ENCODE measurements at regions not wholly inside any gene's neighbourhood (a gene's known extent, or its start where the extent isn't known, plus 50 kb on each side); places are given as distances from the start of the nearest gene placed in this dataset.
"Not testable (repeated sequence)": the region's sequence is repeated elsewhere in the genome, so short reads cannot be mapped to it uniquely, and the experiment has no call there.

DNA sequence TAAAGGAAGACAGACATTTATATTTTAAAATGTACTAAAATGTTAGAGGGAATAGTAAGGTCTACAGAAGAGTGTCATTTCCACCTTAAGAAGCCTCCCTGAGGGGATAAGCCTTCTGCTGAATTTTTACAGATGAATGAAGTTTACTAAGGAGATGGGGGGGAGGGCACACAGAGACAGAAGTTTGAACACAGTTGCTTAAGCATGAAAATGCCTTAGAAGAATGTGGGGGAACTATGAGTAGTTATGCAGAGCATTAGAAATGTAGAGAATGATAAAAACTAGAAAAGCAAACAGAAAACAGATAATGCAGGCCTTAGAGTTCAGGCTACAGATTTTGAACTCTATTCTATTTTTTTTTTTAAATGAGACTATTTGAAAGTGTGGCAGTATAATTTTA lies 232.2 kb upstream of the VLDLR start:
- H3K36me3 ChIP-seq: no peaks in the 10 kb centered on the region
- H3K27me3 ChIP-seq: no peaks in the 10 kb centered on the region
- in situ Hi-C loops (cut with MboI; ENCODE audit: low pct_ligation_motif_present in 1 of 4, low pct_unique_long_range_greater_than_20kb in 1 of 4, low sequenced_read_pairs in 3 of 4) (loop anchor here in 1 of 4 donors (10.0 kb wide), 1 partner anchor 65 kb away; no protein-coding TSS in a partner anchor), intact Hi-C loops (cut with DNase I; ENCODE audit: low total_unique reads) (no loop called here)
- no peak for DNase-seq
- no peaks in the 10 kb centered on the region for H3K9me3 ChIP-seq
- TF ChIP-seq POLR2A (IDR thresholded peaks at IDR 0.05) (no peak), EP300 (IDR thresholded peaks at IDR 0.05; ENCODE audit: low read depth) (no peak), POLR2AphosphoS5 (IDR thresholded peaks at IDR 0.05) (no peak)
- TF ChIP-seq, protein P1, sequence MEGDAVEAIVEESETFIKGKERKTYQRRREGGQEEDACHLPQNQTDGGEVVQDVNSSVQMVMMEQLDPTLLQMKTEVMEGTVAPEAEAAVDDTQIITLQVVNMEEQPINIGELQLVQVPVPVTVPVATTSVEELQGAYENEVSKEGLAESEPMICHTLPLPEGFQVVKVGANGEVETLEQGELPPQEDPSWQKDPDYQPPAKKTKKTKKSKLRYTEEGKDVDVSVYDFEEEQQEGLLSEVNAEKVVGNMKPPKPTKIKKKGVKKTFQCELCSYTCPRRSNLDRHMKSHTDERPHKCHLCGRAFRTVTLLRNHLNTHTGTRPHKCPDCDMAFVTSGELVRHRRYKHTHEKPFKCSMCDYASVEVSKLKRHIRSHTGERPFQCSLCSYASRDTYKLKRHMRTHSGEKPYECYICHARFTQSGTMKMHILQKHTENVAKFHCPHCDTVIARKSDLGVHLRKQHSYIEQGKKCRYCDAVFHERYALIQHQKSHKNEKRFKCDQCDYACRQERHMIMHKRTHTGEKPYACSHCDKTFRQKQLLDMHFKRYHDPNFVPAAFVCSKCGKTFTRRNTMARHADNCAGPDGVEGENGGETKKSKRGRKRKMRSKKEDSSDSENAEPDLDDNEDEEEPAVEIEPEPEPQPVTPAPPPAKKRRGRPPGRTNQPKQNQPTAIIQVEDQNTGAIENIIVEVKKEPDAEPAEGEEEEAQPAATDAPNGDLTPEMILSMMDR (IDR thresholded peaks at IDR 0.05): no peak
- no peak overlapping the region for H3K4me3 ChIP-seq
- no peak overlapping the region for H3K27ac ChIP-seq
- H3K4me1 ChIP-seq: no peaks in the 10 kb centered on the region

DNA sequence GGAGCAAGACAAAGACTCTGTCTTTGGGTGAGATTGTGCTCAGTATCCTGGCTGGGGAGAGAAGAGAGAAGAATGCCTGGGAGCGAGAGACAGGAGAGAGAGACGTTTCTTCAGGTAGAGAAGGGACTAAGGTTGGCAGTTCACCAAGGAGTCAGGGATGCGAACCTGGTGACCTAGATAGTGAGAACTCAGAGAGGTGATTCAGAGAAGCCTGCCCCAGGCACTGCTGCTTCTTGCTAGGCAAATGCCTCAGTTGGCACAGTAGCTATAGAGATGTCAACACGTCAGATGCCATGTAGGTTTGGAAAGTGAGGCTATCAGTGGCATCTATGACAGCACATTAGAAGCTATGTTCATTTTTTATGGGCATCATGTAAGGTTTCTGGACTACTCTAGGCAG lies 231.6 kb upstream of the VLDLR start:
- no peak for DNase-seq
- in situ Hi-C loops (cut with MboI; ENCODE audit: low pct_ligation_motif_present in 1 of 4, low pct_unique_long_range_greater_than_20kb in 1 of 4, low sequenced_read_pairs in 3 of 4): no loop called here
- WGBS, 2 donors (ENCODE audit: low coverage in 1 of 2): 79 to 81% methylated on average over 4 of the region's 4 CpGs

DNA sequence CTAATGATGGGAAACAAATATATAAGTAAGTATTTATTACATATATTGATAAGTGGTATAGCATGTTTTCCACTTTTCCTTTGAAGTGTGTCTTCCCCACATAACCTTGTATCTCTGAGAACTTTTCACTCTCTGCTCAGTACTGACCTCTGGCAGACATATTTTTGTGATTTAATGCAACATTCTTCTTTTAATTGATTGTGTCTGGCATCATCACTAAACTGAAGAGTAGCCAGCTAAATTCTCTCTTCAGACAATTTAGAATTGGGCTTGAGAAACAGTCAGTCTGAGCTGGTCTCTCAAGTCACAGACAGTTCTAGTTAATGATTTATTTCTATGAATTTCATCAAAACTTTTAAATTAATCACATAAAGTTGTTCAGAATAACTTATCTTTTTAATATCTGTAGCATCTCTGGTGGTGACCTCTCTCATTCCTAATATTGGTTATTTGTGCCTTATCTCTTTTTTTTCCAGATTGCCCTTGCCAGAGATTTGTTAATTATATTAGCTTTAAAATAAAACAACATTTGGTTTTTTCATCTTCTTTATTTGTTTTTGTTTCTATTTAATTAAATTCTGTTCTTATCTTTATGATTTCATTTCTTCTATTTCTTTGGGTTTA lies 230.0 kb upstream of the VLDLR start:
- H3K27me3 ChIP-seq, H3K27ac ChIP-seq, DNase-seq: not testable (repeated sequence)

More for the DNA sequence above, 231.6 kb upstream of the VLDLR start:
- Histone ChIP-seq H3K4me1 (no peaks in the 10 kb centered on the region), H3K27me3 (no peaks in the 10 kb centered on the region), H3K36me3 (no peaks in the 10 kb centered on the region), H3K27ac (no peak overlapping the region), H3K4me3 (no peak overlapping the region), H3K9me3 (no peaks in the 10 kb centered on the region)
- TF ChIP-seq POLR2AphosphoS5 (IDR thresholded peaks at IDR 0.05) (no peak), EP300 (IDR thresholded peaks at IDR 0.05; ENCODE audit: low read depth) (no peak), POLR2A (IDR thresholded peaks at IDR 0.05) (no peak)
- TF ChIP-seq, protein P1 (IDR thresholded peaks at IDR 0.05): no peak
- intact Hi-C loops (cut with DNase I; ENCODE audit: low total_unique reads): no loop called here

DNA sequence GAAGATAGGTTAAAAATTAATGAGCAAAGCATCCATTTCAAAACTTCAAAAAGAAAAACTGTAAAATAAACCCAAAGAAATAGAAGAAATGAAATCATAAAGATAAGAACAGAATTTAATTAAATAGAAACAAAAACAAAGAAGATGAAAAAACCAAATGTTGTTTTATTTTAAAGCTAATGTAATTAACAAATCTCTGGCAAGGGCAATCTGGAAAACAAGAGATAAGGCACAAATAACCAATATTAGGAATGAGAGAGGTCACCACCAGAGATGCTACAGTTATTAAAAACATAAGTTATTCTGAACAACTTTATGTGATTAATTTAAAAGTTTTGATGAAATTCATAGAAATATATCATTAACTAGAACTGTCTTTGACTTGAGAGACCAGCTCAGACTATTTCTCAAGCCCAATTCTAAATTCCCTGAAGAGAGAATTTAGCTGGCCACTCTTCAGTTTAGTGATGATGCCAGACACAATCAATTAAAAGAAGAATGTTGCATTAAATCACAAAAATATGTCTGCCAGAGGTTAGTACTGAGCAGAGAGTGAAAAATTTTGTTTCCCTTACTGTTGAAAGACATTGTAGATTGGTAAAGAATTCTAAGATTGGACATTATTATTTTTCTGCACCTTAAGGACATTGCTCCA lies 227.4 kb upstream of the VLDLR start:
- H3K4me3 ChIP-seq; H3K4me1 ChIP-seq; H3K27ac ChIP-seq; H3K36me3 ChIP-seq; intact Hi-C loops (cut with DNase I; ENCODE audit: low total_unique reads); H3K9me3 ChIP-seq; in situ Hi-C loops (cut with MboI; ENCODE audit: low pct_ligation_motif_present in 1 of 4, low pct_unique_long_range_greater_than_20kb in 1 of 4, low sequenced_read_pairs in 3 of 4); H3K27me3 ChIP-seq; DNase-seq: not testable (repeated sequence)

More for the DNA sequence above, 230.0 kb upstream of the VLDLR start:
- H3K36me3 ChIP-seq; intact Hi-C loops (cut with DNase I; ENCODE audit: low total_unique reads); H3K9me3 ChIP-seq; in situ Hi-C loops (cut with MboI; ENCODE audit: low pct_ligation_motif_present in 1 of 4, low pct_unique_long_range_greater_than_20kb in 1 of 4, low sequenced_read_pairs in 3 of 4); H3K4me1 ChIP-seq; H3K4me3 ChIP-seq: not testable (repeated sequence)

DNA sequence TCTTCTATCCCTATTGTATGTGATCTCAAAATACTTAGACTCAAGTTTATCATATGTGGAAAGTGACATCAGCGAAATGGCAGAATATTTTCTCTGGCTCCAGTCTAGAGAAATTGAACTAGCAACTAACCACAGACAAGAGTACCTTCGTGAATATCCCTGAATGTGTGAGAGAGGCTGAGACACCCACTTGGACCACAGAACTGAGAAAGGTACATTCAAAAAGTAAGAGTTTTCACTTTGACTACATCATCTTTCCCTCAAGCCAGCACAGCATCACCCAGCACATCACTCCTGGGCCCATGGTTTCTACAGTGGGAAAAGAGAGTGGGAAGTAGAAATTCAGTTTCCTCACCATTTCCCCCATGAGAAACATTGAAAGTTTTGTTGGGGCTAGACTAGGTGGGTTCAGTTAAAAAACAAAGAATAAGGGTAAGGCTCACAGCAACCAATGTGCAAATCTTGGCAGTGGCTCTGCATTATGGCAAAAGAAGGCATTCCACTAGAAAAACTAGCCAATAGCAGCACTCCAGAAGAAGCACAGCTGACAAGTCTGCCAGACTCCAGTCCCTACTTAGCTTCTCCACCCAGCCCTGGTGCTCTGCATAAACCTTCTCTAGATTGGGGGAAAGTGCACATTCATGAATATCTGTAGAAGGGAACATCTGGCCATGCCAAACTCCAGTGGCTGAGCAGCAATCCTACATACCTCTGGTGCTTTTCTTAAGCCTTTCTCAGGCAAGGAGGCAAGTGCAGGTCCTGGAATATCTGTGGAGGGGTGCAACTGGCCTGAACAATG lies 225.6 kb upstream of the VLDLR start:
- no peaks in the 10 kb centered on the region for H3K27me3 ChIP-seq
- in situ Hi-C loops (cut with MboI; ENCODE audit: low pct_ligation_motif_present in 1 of 4, low pct_unique_long_range_greater_than_20kb in 1 of 4, low sequenced_read_pairs in 3 of 4) (no loop called here), intact Hi-C loops (cut with DNase I; ENCODE audit: low total_unique reads) (no loop called here)
- no peak for DNase-seq
- 79% methylated on average over 2 of the region's 2 CpGs; no CpG with 5 or more reads in 1 of the 2 donors for WGBS, 2 donors (ENCODE audit: low coverage in 1 of 2)
- no peak for TF ChIP-seq EP300 (IDR thresholded peaks at IDR 0.05; ENCODE audit: low read depth)
- TF ChIP-seq, protein P1 (IDR thresholded peaks at IDR 0.05): no peak
- TF ChIP-seq POLR2A (IDR thresholded peaks at IDR 0.05): no peak
- TF ChIP-seq POLR2AphosphoS5 (IDR thresholded peaks at IDR 0.05): no peak
- H3K4me1 ChIP-seq: no peaks in the 10 kb centered on the region
- no peak overlapping the region for H3K4me3 ChIP-seq
- H3K36me3 ChIP-seq: no peaks in the 10 kb centered on the region
- H3K9me3 ChIP-seq: no peaks in the 10 kb centered on the region
- H3K27ac ChIP-seq: no peak overlapping the region

Data from transverse colon (tissue), 4 donors.